Activated CD8-positive, alpha-beta memory T cell treated with anti-CD3 and anti-CD28 coated beads, Interleukin-2, amount 50 U/mL, for 4 hours (primary cell): ENCODE measurements at regions not wholly inside any gene's neighbourhood (a gene's known extent, or its start where the extent isn't known, plus 50 kb on each side); places are given as distances from the start of the nearest gene placed in this dataset.
"Not testable (repeated sequence)": the region's sequence is repeated elsewhere in the genome, so short reads cannot be mapped to it uniquely, and the experiment has no call there.

Experiments used
- DNase-seq: peaks from one replicate; pipeline ENCODE4 v3.0.0-alpha.2; 2020

GRCh38 chr2:111662039-111662770 lies 221.8 kb downstream of the ANAPC1 start:
- no peak for DNase-seq

- no peak for DNase-seq
Observed at GRCh38 chr2:111662771-111663470, 221.1 kb downstream of the ANAPC1 start.

- DNase-seq: no peak
Observed at GRCh38 chr2:111663471-111664274, 220.3 kb downstream of the ANAPC1 start.

- DNase-seq: no peak
Observed at GRCh38 chr2:111664275-111664850, 219.6 kb downstream of the ANAPC1 start.

- no peak for DNase-seq
Observed at GRCh38 chr2:111665011-111665410, 219.0 kb downstream of the ANAPC1 start.

GRCh38 chr2:111665551-111666116 lies 218.4 kb downstream of the ANAPC1 start:
- DNase-seq: no peak

- no peak for DNase-seq
Observed at GRCh38 chr2:111666160-111666559, 217.8 kb downstream of the ANAPC1 start.

GRCh38 chr2:111667001-111667400 lies 217.0 kb downstream of the ANAPC1 start:
- DNase-seq: no peak

GRCh38 chr2:111667542-111668273 lies 216.3 kb downstream of the ANAPC1 start:
- no peak for DNase-seq

- DNase-seq: no peak
Observed at GRCh38 chr2:111668274-111668616, 215.7 kb downstream of the ANAPC1 start.

- no peak for DNase-seq
Observed at GRCh38 chr2:111668741-111669140, 215.3 kb downstream of the ANAPC1 start.

GRCh38 chr2:111669928-111670695 lies 213.9 kb downstream of the ANAPC1 start:
- DNase-seq: no peak

- no peak for DNase-seq
Observed at GRCh38 chr2:111670776-111671175, 213.2 kb downstream of the ANAPC1 start.

- DNase-seq: no peak
Observed at GRCh38 chr2:111671426-111672150, 212.4 kb downstream of the ANAPC1 start.

- DNase-seq: not testable (repeated sequence)
Observed at GRCh38 chr2:111672641-111673040, 211.4 kb downstream of the ANAPC1 start.

- no peak for DNase-seq
Observed at GRCh38 chr2:111673526-111673925, 210.5 kb downstream of the ANAPC1 start.

- DNase-seq: no peak
Observed at GRCh38 chr2:111675419-111676194, 208.4 kb downstream of the ANAPC1 start.

- no peak for DNase-seq
Observed at GRCh38 chr2:111676291-111676822, 207.6 kb downstream of the ANAPC1 start.

- no peak for DNase-seq
Observed at GRCh38 chr2:111678161-111678560, 205.8 kb downstream of the ANAPC1 start.

GRCh38 chr2:111678651-111679050 lies 205.3 kb downstream of the ANAPC1 start:
- DNase-seq: no peak
